GM12873 (cell line): ENCODE measurements at regions not wholly inside any gene's neighbourhood (a gene's known extent, or its start where the extent isn't known, plus 50 kb on each side); places are given as distances from the start of the nearest gene placed in this dataset.

Experiments
- CTCF ChIP-seq: IDR thresholded peaks from 2 replicates; pipeline ENCODE4 v1.5.1; 2012; ENCODE audit warnings: low read depth, mild to moderate bottlenecking, moderate library complexity, low read length, control low read depth; ENCODE audit not compliant: insufficient read depth; ENCODE audit errors: missing control alignments

GRCh38 chr13:48849515-48849914 is 126.2 kb upstream of the FNDC3A start:
- no peak for TF ChIP-seq CTCF

GRCh38 chr13:48851707-48852106 is 124.0 kb upstream of the FNDC3A start:
- TF ChIP-seq CTCF = no peak

GRCh38 chr13:48852911-48853727 is 122.6 kb upstream of the FNDC3A start:
- TF ChIP-seq CTCF = no peak

- no peak for TF ChIP-seq CTCF
These were observed 122.0 kb upstream of the FNDC3A start for GRCh38 chr13:48853728-48854102.

- TF ChIP-seq CTCF = no peak
These were observed 118.1 kb upstream of the FNDC3A start for GRCh38 chr13:48857576-48857975.

- no peak for TF ChIP-seq CTCF
These were observed 117.4 kb upstream of the FNDC3A start for GRCh38 chr13:48858122-48858902.
